ENCODE measurements at regions not wholly inside any gene's neighbourhood (a gene's known extent, or its start where the extent isn't known, plus 50 kb on each side); places are given as distances from the start of the nearest gene placed in this dataset.

GRCh38 chr17:71527311-71527710, 593.5 kb upstream of the SOX9 start:
- TF ChIP-seq ZFX (IDR thresholded peaks at IDR 0.05) (no peak), CTCF (conservative IDR thresholded peaks at IDR 0.05) (no peak)
